ENCODE measurements at regions not wholly inside any gene's neighbourhood (a gene's known extent, or its start where the extent isn't known, plus 50 kb on each side); places are given as distances from the start of the nearest gene placed in this dataset.
"Not testable (repeated sequence)": the region's sequence is repeated elsewhere in the genome, so short reads cannot be mapped to it uniquely, and the experiment has no call there.

GRCh38 chr14:99029916-99030305 lies 242.1 kb downstream of the BCL11B start:
- no peak for DNase-seq (ENCODE audit: low read depth in 3 of 3, low spot score in 1 of 3)

GRCh38 chr14:99030454-99030853 lies 241.5 kb downstream of the BCL11B start:
- no peak for DNase-seq (ENCODE audit: low read depth in 3 of 3, low spot score in 1 of 3)

- DNase-seq (ENCODE audit: low read depth in 3 of 3, low spot score in 1 of 3): no peak
Measured at GRCh38 chr14:99032759-99033158, 239.2 kb downstream of the BCL11B start.

GRCh38 chr14:99033951-99034350 lies 238.0 kb downstream of the BCL11B start:
- DNase-seq (ENCODE audit: low read depth in 3 of 3, low spot score in 1 of 3): no peak

GRCh38 chr14:99034711-99035171 lies 237.3 kb downstream of the BCL11B start:
- DNase-seq (ENCODE audit: low read depth in 3 of 3, low spot score in 1 of 3): no peak

GRCh38 chr14:99035268-99035667 lies 236.7 kb downstream of the BCL11B start:
- no peak for DNase-seq (ENCODE audit: low read depth in 3 of 3, low spot score in 1 of 3)

GRCh38 chr14:99035712-99036610 lies 236.0 kb downstream of the BCL11B start:
- DNase-seq (ENCODE audit: low read depth in 3 of 3, low spot score in 1 of 3): no peak

- no peak for DNase-seq (ENCODE audit: low read depth in 3 of 3, low spot score in 1 of 3)
Measured at GRCh38 chr14:99036611-99037293, 235.2 kb downstream of the BCL11B start.

- not testable (repeated sequence) for DNase-seq (ENCODE audit: low read depth in 3 of 3, low spot score in 1 of 3)
Measured at GRCh38 chr14:99037326-99037725, 234.7 kb downstream of the BCL11B start.

- no peak for DNase-seq (ENCODE audit: low read depth in 3 of 3, low spot score in 1 of 3)
Measured at GRCh38 chr14:99037777-99038430, 234.1 kb downstream of the BCL11B start.

GRCh38 chr14:99038431-99038820 lies 233.6 kb downstream of the BCL11B start:
- DNase-seq (ENCODE audit: low read depth in 3 of 3, low spot score in 1 of 3): no peak

- DNase-seq (ENCODE audit: low read depth in 3 of 3, low spot score in 1 of 3): no peak
Measured at GRCh38 chr14:99039331-99040041, 232.5 kb downstream of the BCL11B start.

- no peak for DNase-seq (ENCODE audit: low read depth in 3 of 3, low spot score in 1 of 3)
Measured at GRCh38 chr14:99040052-99040451, 231.9 kb downstream of the BCL11B start.

- no peak for DNase-seq (ENCODE audit: low read depth in 3 of 3, low spot score in 1 of 3)
Measured at GRCh38 chr14:99040711-99041110, 231.3 kb downstream of the BCL11B start.

GRCh38 chr14:99041141-99041819 lies 230.7 kb downstream of the BCL11B start:
- no peak for DNase-seq (ENCODE audit: low read depth in 3 of 3, low spot score in 1 of 3)

GRCh38 chr14:99041820-99042174 lies 230.2 kb downstream of the BCL11B start:
- DNase-seq (ENCODE audit: low read depth in 3 of 3, low spot score in 1 of 3): no peak

GRCh38 chr14:99042381-99043266 lies 229.4 kb downstream of the BCL11B start:
- DNase-seq (ENCODE audit: low read depth in 3 of 3, low spot score in 1 of 3): no peak

- DNase-seq (ENCODE audit: low read depth in 3 of 3, low spot score in 1 of 3): no peak
Measured at GRCh38 chr14:99043267-99043615, 228.8 kb downstream of the BCL11B start.

- DNase-seq (ENCODE audit: low read depth in 3 of 3, low spot score in 1 of 3): no peak
Measured at GRCh38 chr14:99043756-99044155, 228.2 kb downstream of the BCL11B start.

All from stimulated activated CD4-positive, alpha-beta T cell treated with anti-CD3 and anti-CD28 coated beads, TNF-alpha, amount 100 ng/mL, for 1 hour (primary cell).